GM19035 (cell line): ENCODE measurements at regions not wholly inside any gene's neighbourhood (a gene's known extent, or its start where the extent isn't known, plus 50 kb on each side); places are given as distances from the start of the nearest gene placed in this dataset.

Experiments used
- ATAC-seq: cut with Tn5 transposase; IDR thresholded peaks from one replicate; pipeline ENCODE4 v1.9.1; 2021; ENCODE audit not compliant: unreplicated experiment

- no peak for ATAC-seq
Measured at GRCh38 chr4:98210281-98210680, 50.9 kb upstream of the RAP1GDS1 start.

- no peak for ATAC-seq
Measured at GRCh38 chr4:98209111-98209510, 52.1 kb upstream of the RAP1GDS1 start.

- ATAC-seq, result peak; percentile 51
Measured at GRCh38 chr4:98204236-98204553, 57.0 kb upstream of the RAP1GDS1 start.

- peak; percentile 84 for ATAC-seq
Measured at GRCh38 chr4:98203332-98204235, 57.6 kb upstream of the RAP1GDS1 start.

GRCh38 chr4:98202907-98203306 lies 58.3 kb upstream of the RAP1GDS1 start:
- ATAC-seq, result no peak

- no peak for ATAC-seq
Measured at GRCh38 chr4:98199247-98199646, 56.0 kb upstream of the STPG2 start.

- ATAC-seq, result no peak
Measured at GRCh38 chr4:98195005-98195404, 51.7 kb upstream of the STPG2 start.

- ATAC-seq, result no peak
Measured at GRCh38 chr4:98193459-98194105, 50.3 kb upstream of the STPG2 start.
